Transverse colon (tissue), 3 donors: ENCODE measurements at regions not wholly inside any gene's neighbourhood (a gene's known extent, or its start where the extent isn't known, plus 50 kb on each side); places are given as distances from the start of the nearest gene placed in this dataset.

Experiments used
- EP300 ChIP-seq: sonication (generic); formaldehyde crosslinking; IDR thresholded peaks from one replicate; pipeline ENCODE4 v1.6.1; 2017; ENCODE audit warnings: antibody characterized with exemption, low read depth
- POLR2A ChIP-seq: fragments of 450-650 bp; IDR thresholded peaks from one replicate; pipeline ENCODE4 v1.6.1; 2016; ENCODE audit warnings: antibody characterized with exemption, mild to moderate bottlenecking, moderate library complexity
- TF ChIP-seq, protein P1 (sequence below), 5 experiments: fragments of 200-600 bp in 3 of 5; fragments of 450-650 bp in 2 of 5; sonication (generic) in 3 of 5; IDR thresholded peaks; 1 replicate in 2 of 5; 2 replicates in 3 of 5; pipeline ENCODE4 v1.5.1; 2016 to 2017; ENCODE audit warnings: antibody characterized with exemption in 5 of 5, inconsistent platforms in 3 of 5, mild to moderate bottlenecking in 2 of 5, moderate library complexity in 1 of 5

DNA sequence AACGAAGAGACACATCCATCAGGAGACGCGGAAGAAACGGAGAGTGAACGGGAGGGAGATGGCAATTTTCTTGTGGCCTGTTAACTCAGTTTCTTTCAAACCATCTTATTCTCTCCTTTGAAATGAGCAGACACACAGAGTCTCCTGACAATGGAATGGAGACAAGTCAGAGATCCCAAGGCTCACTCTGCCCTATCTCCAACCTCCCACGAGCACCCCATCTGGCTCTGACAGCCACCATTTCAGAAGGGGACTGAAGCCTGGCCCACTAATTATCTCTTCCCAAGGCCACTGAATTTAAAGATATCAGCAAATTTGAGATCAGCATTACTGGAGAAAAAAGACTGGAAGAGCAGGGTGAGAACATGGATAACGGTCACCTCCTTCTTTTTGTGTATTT lies 215.6 kb downstream of the DHX15 start:
- TF ChIP-seq, protein P1, sequence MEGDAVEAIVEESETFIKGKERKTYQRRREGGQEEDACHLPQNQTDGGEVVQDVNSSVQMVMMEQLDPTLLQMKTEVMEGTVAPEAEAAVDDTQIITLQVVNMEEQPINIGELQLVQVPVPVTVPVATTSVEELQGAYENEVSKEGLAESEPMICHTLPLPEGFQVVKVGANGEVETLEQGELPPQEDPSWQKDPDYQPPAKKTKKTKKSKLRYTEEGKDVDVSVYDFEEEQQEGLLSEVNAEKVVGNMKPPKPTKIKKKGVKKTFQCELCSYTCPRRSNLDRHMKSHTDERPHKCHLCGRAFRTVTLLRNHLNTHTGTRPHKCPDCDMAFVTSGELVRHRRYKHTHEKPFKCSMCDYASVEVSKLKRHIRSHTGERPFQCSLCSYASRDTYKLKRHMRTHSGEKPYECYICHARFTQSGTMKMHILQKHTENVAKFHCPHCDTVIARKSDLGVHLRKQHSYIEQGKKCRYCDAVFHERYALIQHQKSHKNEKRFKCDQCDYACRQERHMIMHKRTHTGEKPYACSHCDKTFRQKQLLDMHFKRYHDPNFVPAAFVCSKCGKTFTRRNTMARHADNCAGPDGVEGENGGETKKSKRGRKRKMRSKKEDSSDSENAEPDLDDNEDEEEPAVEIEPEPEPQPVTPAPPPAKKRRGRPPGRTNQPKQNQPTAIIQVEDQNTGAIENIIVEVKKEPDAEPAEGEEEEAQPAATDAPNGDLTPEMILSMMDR (IDR thresholded peaks at IDR 0.05): no peak
- no peak for TF ChIP-seq EP300
- no peak for TF ChIP-seq POLR2A
